WTC11 (cell line): ENCODE measurements at regions not wholly inside any gene's neighbourhood (a gene's known extent, or its start where the extent isn't known, plus 50 kb on each side); places are given as distances from the start of the nearest gene placed in this dataset.

Experiments used
- ATAC-seq: fragments of 200-7000 bp; cut with Tn5 transposase; 2 replicates; pipeline ENCODE4 v1.10.0; 2021; ENCODE audit warnings: mild to moderate bottlenecking, moderate library complexity
- CTCF ChIA-PET: fragments of 300-600 bp; sonication (Branson Sonifier 250); formaldehyde crosslinking; loops from one replicate; lab custom pipeline; 2021; ENCODE audit warnings: antibody characterized with exemption; lab: Charles Lee
- POLR2A ChIA-PET: fragments of 350-600 bp; sonication (Branson Sonifier 250); formaldehyde crosslinking; loops from one replicate; lab custom pipeline; 2021; ENCODE audit warnings: antibody characterized with exemption; lab: Charles Lee
- DNase-seq: peaks from one replicate; pipeline ENCODE4 v3.0.0; 2021; ENCODE audit warnings: low spot score
- H3K27ac Mint-ChIP-seq: 2 replicates; pipeline ENCODE4 v1.8.0; 2021; ENCODE audit warnings: mixed read lengths
- H3K27me3 Mint-ChIP-seq: 2 replicates; pipeline ENCODE4 v1.8.0; 2021; ENCODE audit warnings: low read depth, mild to moderate bottlenecking, moderate library complexity, mixed read lengths
- H3K36me3 Mint-ChIP-seq: 2 replicates; pipeline ENCODE4 v1.8.0; 2021; ENCODE audit warnings: mixed read lengths
- H3K4me1 Mint-ChIP-seq: 2 replicates; pipeline ENCODE4 v1.8.0; 2022; ENCODE audit warnings: mixed read lengths
- H3K4me3 Mint-ChIP-seq: 2 replicates; pipeline ENCODE4 v1.8.0; 2021; ENCODE audit warnings: mild to moderate bottlenecking, moderate library complexity, mixed read lengths
- H3K9me3 Mint-ChIP-seq: 2 replicates; pipeline ENCODE4 v1.8.0; 2021; ENCODE audit warnings: mixed read lengths
- ATF1 ChIP-seq: sonication (generic); formaldehyde crosslinking; IDR thresholded peaks from 2 replicates; pipeline ENCODE4 v1.8.1; 2023; ENCODE audit warnings: mild to moderate bottlenecking, moderate library complexity, missing genetic modification reagents
- ATF2 ChIP-seq: sonication (generic); formaldehyde crosslinking; IDR thresholded peaks from 2 replicates; pipeline ENCODE4 v1.8.1; 2022; ENCODE audit warnings: low read depth, missing genetic modification reagents, borderline replicate concordance
- E2F1 ChIP-seq: sonication (generic); formaldehyde crosslinking; IDR thresholded peaks from 2 replicates; pipeline ENCODE4 v1.8.0; 2022; ENCODE audit warnings: mild to moderate bottlenecking, missing genetic modification reagents
- ESRRA ChIP-seq: sonication (generic); formaldehyde crosslinking; IDR thresholded peaks from 2 replicates; pipeline ENCODE4 v1.8.1; 2022; ENCODE audit warnings: mild to moderate bottlenecking, missing genetic modification reagents, borderline replicate concordance
- GRHL2 ChIP-seq: fragments of 250-450 bp; sonication (Bioruptor Pico); IDR thresholded peaks from 2 replicates; pipeline ENCODE4 v1.8.0; 2022; ENCODE audit warnings: mild to moderate bottlenecking, moderate library complexity; ENCODE audit not compliant: insufficient replicate concordance, severe bottlenecking
- HMGXB4 ChIP-seq: sonication (generic); formaldehyde crosslinking; IDR thresholded peaks from 2 replicates; pipeline ENCODE4 v1.8.1; 2023; ENCODE audit warnings: mild to moderate bottlenecking, moderate library complexity, missing genetic modification reagents
- IRF1 ChIP-seq: sonication (generic); formaldehyde crosslinking; IDR thresholded peaks from 2 replicates; pipeline ENCODE4 v1.8.0; 2023; ENCODE audit warnings: missing genetic modification reagents
- JUN ChIP-seq: sonication (generic); formaldehyde crosslinking; IDR thresholded peaks from 2 replicates; pipeline ENCODE4 v1.8.0; 2023; ENCODE audit warnings: mild to moderate bottlenecking, missing genetic modification reagents
- MAX ChIP-seq: sonication (generic); formaldehyde crosslinking; IDR thresholded peaks from 2 replicates; pipeline ENCODE4 v1.8.0; 2022; ENCODE audit warnings: mild to moderate bottlenecking, missing genetic modification reagents
- MLX ChIP-seq: sonication (generic); formaldehyde crosslinking; IDR thresholded peaks from 2 replicates; pipeline ENCODE4 v1.8.1; 2023; ENCODE audit warnings: mild to moderate bottlenecking, missing genetic modification reagents, moderate library complexity
- MYBL2 ChIP-seq: sonication (generic); formaldehyde crosslinking; IDR thresholded peaks from 2 replicates; pipeline ENCODE4 v1.8.1; 2023; ENCODE audit warnings: mild to moderate bottlenecking, moderate library complexity, missing genetic modification reagents
- NFATC4 ChIP-seq: fragments of 250-450 bp; sonication (Bioruptor Pico); IDR thresholded peaks from 2 replicates; pipeline ENCODE4 v1.9.0; 2021; ENCODE audit warnings: mild to moderate bottlenecking
- NR1H2 ChIP-seq: sonication (generic); formaldehyde crosslinking; IDR thresholded peaks from 2 replicates; pipeline ENCODE4 v1.9.0; 2021; ENCODE audit warnings: mild to moderate bottlenecking, moderate library complexity, missing genetic modification reagents
- NR3C1 ChIP-seq: sonication (generic); formaldehyde crosslinking; conservative IDR thresholded peaks from 2 replicates; pipeline ENCODE4 v1.8.1; 2023; ENCODE audit warnings: low read depth, mild to moderate bottlenecking, missing genetic modification reagents
- SP1 ChIP-seq: sonication (generic); formaldehyde crosslinking; conservative IDR thresholded peaks from 2 replicates; pipeline ENCODE4 v1.8.1; 2022; ENCODE audit warnings: missing genetic modification reagents
- STAT6 ChIP-seq: sonication (generic); formaldehyde crosslinking; conservative IDR thresholded peaks from 2 replicates; pipeline ENCODE4 v1.8.1; 2023; ENCODE audit warnings: mild to moderate bottlenecking, low read depth, missing genetic modification reagents, moderate library complexity
- ZNF138 ChIP-seq: sonication (generic); formaldehyde crosslinking; conservative IDR thresholded peaks from 2 replicates; pipeline ENCODE4 v1.8.1; 2022; ENCODE audit warnings: mild to moderate bottlenecking, moderate library complexity, missing genetic modification reagents
- ZNF317 ChIP-seq: sonication (generic); formaldehyde crosslinking; IDR thresholded peaks from 2 replicates; pipeline ENCODE4 v1.8.1; 2023; ENCODE audit warnings: low read depth, mild to moderate bottlenecking, moderate library complexity, missing genetic modification reagents, borderline replicate concordance
- ZNF396 ChIP-seq: fragments of 250-450 bp; sonication (Bioruptor Pico); IDR thresholded peaks from 2 replicates; pipeline ENCODE4 v1.8.0; 2021; ENCODE audit warnings: mild to moderate bottlenecking, moderate library complexity, borderline replicate concordance
- ZNF425 ChIP-seq: fragments of 250-450 bp; sonication (Bioruptor Pico); conservative IDR thresholded peaks from 2 replicates; pipeline ENCODE4 v1.9.0; 2021; ENCODE audit warnings: mild to moderate bottlenecking

- ChIA-PET POLR2A (no interaction called here), CTCF (interaction anchor here (1.2 kb wide), 1 partner anchor 8 kb away, joined by 3 read pairs; no protein-coding TSS in a partner anchor)
- Mint-ChIP-seq H3K27me3 (no peaks in the 10 kb centered on the region), H3K9me3 (no peaks in the 10 kb centered on the region), H3K4me1 (no peaks in the 10 kb centered on the region), H3K4me3 (no peak overlapping the region), H3K36me3 (no peaks in the 10 kb centered on the region), H3K27ac (no peak overlapping the region)
- DNase-seq (no peak), ATAC-seq (no peak)
- TF ChIP-seq NFATC4 (no peak), ATF2 (no peak), SP1 (CRISPR knock-in tag) (no peak), ZNF425 (CRISPR knock-in tag) (no peak), IRF1 (no peak), ESRRA (CRISPR knock-in tag) (no peak), ZNF138 (CRISPR knock-in tag) (no peak), NR3C1 (CRISPR knock-in tag) (no peak), JUN (CRISPR knock-in tag) (no peak), ZNF396 (CRISPR knock-in tag) (no peak), MLX (no peak), E2F1 (CRISPR knock-in tag) (no peak), MYBL2 (CRISPR knock-in tag) (no peak), ZNF317 (CRISPR knock-in tag) (no peak)
These were observed 55.1 kb upstream of the ITGB8 start for GRCh38 chr7:20275637-20276036.

- Mint-ChIP-seq H3K36me3 (no peaks in the 10 kb centered on the region), H3K4me3 (no peak overlapping the region), H3K4me1 (no peaks in the 10 kb centered on the region), H3K9me3 (no peaks in the 10 kb centered on the region), H3K27me3 (no peaks in the 10 kb centered on the region), H3K27ac (no peak overlapping the region)
- DNase-seq (no peak), ATAC-seq (no peak)
- ChIA-PET POLR2A (no interaction called here), CTCF (interaction anchor here (1.2 kb wide), 1 partner anchor 10 kb away, joined by 3 read pairs; no protein-coding TSS in a partner anchor)
- TF ChIP-seq MAX (CRISPR knock-in tag) (no peak), ZNF396 (CRISPR knock-in tag) (no peak), STAT6 (CRISPR knock-in tag) (no peak), HMGXB4 (no peak), NR1H2 (CRISPR knock-in tag) (no peak), IRF1 (no peak), GRHL2 (no peak), ATF1 (CRISPR knock-in tag) (no peak), SP1 (CRISPR knock-in tag) (no peak)
These were observed 53.8 kb upstream of the ITGB8 start for GRCh38 chr7:20276705-20277472.
